GM19035 (cell line): ENCODE measurements at regions not wholly inside any gene's neighbourhood (a gene's known extent, or its start where the extent isn't known, plus 50 kb on each side); places are given as distances from the start of the nearest gene placed in this dataset.

Experiments
- ATAC-seq: cut with Tn5 transposase; IDR thresholded peaks from one replicate; pipeline ENCODE4 v1.9.1; 2021; ENCODE audit not compliant: unreplicated experiment

- no peak for ATAC-seq
Measured at GRCh38 chr12:89977405-89978085, 268.9 kb upstream of the ATP2B1 start.

- ATAC-seq, result no peak
Measured at GRCh38 chr12:89976866-89977265, 268.2 kb upstream of the ATP2B1 start.

DNA sequence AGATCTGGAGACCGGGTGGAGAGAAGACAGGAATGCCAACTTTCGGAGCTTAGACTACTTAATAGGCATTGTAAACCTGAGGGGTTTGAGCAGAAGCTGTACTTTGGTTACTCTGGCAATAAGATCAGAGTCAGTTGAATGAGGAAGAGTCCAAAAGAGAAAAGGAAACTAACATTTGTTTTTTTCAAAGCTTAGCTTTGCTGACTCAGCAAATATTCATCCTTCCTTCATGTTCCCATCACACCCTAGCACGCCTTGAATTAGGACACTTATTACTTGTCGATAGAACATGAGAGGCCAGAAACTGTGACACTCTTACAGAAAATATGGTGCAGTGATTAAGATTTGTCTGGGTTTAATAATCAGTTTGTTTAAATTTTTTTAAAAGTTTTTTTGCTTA is 266.9 kb upstream of the ATP2B1 start:
- ATAC-seq, result no peak

GRCh38 chr12:89971880-89972279 is 263.2 kb upstream of the ATP2B1 start:
- no peak for ATAC-seq

DNA sequence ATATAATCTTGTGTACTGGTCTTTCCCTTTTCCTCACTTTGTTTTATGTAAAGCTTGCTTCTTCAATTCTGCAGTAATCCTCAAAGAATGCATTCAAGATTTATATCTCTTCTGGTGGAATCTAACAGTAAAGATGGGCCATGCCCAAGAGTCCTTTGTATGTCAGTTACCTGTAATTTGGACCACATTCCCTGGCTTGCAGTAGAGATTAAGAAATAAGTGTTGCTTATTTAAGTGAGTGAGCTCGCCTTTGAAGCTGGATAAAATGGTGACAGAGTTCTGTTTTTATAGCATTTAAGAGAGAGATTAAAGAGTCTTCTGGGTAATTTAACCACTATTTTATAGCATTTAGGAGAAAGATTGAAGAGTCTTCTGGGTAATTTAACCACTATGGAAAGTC is 262.1 kb upstream of the ATP2B1 start:
- ATAC-seq, result no peak

DNA sequence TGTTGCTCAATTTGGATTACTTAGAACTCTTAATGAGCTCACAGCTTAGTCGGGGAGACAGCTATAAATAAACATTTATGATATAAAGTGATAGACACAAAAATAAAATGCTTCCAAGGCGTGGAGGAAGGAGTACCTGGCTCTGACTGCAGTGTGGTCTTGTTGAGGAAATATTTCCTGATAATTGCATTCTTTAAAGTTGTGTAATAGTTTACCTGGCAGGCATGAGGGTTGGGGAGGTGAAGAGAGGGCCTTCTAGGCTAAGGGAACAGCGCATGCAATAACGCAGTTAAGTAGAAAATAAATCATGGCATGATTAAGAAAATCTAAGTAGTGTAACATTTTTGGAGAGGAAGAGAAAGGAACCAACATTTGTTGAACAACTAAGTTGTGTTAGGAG is 260.5 kb upstream of the ATP2B1 start:
- no peak for ATAC-seq

GRCh38 chr12:89968151-89968700 is 259.6 kb upstream of the ATP2B1 start:
- no peak for ATAC-seq

GRCh38 chr12:89966495-89967240 is 258.0 kb upstream of the ATP2B1 start:
- no peak for ATAC-seq

GRCh38 chr12:89965993-89966392 is 257.4 kb upstream of the ATP2B1 start:
- no peak for ATAC-seq

DNA sequence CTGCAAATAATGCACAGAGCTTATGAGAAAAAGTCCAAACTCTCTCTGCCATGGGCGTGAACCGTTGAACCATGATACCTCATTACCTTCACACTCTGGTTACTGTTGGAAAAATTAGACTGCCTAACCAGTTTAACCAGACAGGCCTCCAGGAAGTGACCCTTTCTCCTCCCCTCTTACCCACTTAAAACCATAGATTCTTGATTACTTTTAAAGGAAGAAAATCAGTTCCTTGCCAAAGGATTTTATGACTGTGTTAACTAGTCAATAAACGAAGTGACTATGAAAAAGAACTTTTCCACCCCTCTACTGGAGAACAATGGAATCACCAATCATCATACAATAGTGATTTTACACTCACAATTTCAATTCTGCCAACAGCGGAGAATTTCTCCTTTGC is 254.0 kb upstream of the ATP2B1 start:
- no peak for ATAC-seq

- no peak for ATAC-seq
Measured at GRCh38 chr12:89960607-89961394, 252.2 kb upstream of the ATP2B1 start.

- peak; percentile 91 for ATAC-seq
Measured at GRCh38 chr12:89960011-89960507, 251.4 kb upstream of the ATP2B1 start.

DNA sequence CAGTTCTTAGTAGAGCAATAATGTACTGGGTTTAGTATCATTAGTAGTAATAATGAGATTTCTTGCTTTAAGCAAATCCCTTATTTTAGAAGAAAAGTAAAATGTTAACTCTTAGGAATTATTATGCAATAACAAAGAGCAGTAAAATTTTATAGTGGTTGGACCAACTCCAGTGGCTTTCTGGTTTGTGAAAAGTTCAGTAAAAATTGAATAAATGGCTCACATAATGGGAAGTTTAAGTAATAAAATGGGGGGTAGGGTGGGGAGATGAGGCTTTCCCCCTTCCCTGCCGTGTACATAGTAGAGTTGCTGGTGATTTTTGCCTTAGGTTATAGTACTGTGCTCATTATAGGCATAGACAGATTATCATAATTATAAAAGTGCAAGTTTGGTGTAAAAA is 250.5 kb upstream of the ATP2B1 start:
- ATAC-seq, result no peak

- ATAC-seq, result no peak
Measured at GRCh38 chr12:89954259-89954658, 245.6 kb upstream of the ATP2B1 start.

DNA sequence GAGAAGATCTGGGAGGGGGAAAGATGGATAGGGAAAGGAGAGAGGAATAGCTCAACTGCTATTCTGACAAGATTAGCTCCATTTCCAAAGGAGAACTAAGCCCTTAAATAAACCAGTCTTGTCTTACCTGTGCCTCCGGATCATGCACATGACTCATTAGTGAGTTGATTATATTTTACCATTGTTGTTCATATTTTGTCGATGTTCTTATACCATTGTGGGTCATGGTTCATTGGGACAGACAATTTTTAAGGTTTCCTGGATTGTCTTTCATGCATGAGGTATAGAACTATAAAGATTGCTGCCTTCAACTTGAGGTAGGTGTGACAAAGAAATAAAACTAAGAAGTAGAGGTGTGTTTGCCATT is 243.0 kb upstream of the ATP2B1 start:
- no peak for ATAC-seq

GRCh38 chr12:89951050-89951693 is 242.5 kb upstream of the ATP2B1 start:
- peak; percentile 41 for ATAC-seq

GRCh38 chr12:89950421-89950820 is 241.8 kb upstream of the ATP2B1 start:
- peak; percentile 42 for ATAC-seq

- peak; percentile 86 for ATAC-seq
Measured at GRCh38 chr12:89949457-89950195, 241.0 kb upstream of the ATP2B1 start.

GRCh38 chr12:89948271-89949175 is 239.9 kb upstream of the ATP2B1 start:
- no peak for ATAC-seq
